Activated CD8-positive, alpha-beta memory T cell treated with anti-CD3 and anti-CD28 coated beads for 48 hours (primary cell): ENCODE measurements at regions not wholly inside any gene's neighbourhood (a gene's known extent, or its start where the extent isn't known, plus 50 kb on each side); places are given as distances from the start of the nearest gene placed in this dataset.
"Not testable (repeated sequence)": the region's sequence is repeated elsewhere in the genome, so short reads cannot be mapped to it uniquely, and the experiment has no call there.

ENCODE experiments used
- DNase-seq, 3 experiments: peaks; one replicate each; pipeline ENCODE4 v3.0.0-alpha.2; 2020; ENCODE audit warnings: low read depth in 2 of 3, low spot score in 2 of 3

GRCh38 chr21:27953340-27954045, 986.6 kb upstream of the ADAMTS5 start:
- no peak for DNase-seq

DNA sequence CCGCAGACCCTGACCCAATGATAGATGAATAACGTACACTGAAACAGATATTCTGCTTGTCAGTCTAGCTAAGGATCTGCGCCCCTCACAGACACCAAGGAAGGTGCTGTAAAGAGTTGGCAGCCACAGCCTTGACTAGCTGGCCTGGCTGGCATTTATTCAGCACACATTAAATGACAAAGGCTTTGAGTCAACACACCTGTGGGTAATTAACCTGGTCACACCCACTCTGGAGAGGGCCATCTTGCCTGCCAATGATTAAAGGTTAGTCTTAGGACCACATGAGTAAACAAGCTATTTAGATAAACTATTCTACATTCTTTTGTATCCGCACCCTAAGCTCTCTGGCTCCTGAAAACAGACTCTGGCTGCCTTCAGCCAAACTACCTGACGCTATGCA, 982.2 kb upstream of the ADAMTS5 start:
- not testable (repeated sequence) for DNase-seq

GRCh38 chr21:27930108-27930767, 963.4 kb upstream of the ADAMTS5 start:
- DNase-seq = not testable (repeated sequence)

DNA sequence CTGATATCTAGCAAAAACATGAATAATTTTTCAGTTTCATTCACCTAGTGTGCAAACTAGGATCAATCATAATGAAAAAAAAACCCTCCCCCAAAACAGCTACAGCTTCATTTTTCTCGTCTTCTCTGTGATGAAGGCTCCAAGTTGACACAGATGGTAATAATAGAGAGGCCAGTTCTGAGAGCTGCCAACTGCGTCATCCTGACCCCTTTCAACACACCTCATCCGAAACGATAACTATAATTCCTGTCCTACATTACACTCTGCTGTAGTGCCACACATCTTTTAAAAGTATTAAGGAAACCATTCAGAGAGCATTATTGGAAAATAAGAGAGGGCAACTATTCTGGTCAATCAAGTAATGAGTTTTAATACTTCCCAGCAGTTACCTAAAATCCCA, 962.3 kb upstream of the ADAMTS5 start:
- DNase-seq = not testable (repeated sequence)

- DNase-seq = not testable (repeated sequence)
These were observed 961.7 kb upstream of the ADAMTS5 start for GRCh38 chr21:27928534-27929115.

DNA sequence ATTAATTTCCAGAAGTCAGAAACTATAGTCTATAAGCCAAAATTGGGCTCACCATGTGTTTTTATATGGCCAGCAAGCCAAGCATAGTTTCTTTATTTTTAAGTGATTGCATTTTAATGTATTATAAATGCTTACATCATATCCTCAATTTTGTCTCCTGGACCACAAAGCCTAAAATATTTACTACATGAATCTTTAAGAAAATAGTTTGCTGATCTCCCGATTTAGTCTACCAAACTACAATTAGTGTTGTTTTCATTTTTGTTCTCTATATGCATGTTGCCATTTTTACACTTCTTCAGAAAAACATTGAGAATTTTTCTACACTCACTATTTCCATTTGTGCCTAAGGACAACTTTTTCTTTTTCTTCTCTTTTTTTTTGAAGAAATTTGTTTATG, 954.5 kb upstream of the ADAMTS5 start:
- DNase-seq = not testable (repeated sequence)

DNA sequence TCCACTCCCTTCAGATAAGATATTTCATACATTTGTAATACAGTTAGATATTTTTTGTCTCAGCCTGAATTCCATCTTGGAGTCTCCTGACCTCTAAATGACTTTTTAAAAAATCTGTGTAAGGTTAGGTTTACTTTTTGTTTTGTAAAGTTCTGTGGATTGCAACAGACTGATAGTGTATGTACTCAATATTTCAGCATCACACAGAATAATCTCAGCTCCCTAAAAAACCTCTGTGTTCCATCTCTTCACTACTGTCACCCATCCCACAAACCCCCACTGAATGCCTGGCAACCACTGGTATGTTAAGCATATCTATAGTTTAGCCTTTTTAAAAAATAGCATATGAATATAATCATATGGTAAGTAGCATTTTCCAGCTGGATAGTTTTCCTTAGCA, 951.1 kb upstream of the ADAMTS5 start:
- not testable (repeated sequence) for DNase-seq

GRCh38 chr21:27916326-27916725, 949.4 kb upstream of the ADAMTS5 start:
- not testable (repeated sequence) for DNase-seq

- not testable (repeated sequence) for DNase-seq
These were observed 945.2 kb upstream of the ADAMTS5 start for GRCh38 chr21:27912133-27912532.

DNA sequence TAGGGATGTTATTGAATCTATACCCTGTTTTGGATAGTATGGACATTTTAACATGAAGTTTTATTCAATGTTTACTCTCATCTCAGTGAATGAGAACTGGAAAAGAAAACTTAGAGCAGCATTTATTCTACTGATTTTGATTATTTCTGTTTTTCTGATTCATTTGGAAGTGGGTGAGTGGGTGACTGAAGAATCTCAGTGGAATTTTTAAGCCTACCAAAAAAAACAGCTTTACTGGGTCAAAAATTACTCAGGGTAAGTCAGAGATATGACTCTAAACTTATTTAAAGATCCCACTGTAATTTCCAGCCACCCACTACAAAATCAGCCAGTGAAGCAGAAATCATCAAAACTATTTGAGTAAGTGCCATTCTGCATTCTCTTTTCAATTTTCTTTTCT, 942.6 kb upstream of the ADAMTS5 start:
- not testable (repeated sequence) for DNase-seq

GRCh38 chr21:27908816-27909215, 941.9 kb upstream of the ADAMTS5 start:
- DNase-seq = not testable (repeated sequence)

DNA sequence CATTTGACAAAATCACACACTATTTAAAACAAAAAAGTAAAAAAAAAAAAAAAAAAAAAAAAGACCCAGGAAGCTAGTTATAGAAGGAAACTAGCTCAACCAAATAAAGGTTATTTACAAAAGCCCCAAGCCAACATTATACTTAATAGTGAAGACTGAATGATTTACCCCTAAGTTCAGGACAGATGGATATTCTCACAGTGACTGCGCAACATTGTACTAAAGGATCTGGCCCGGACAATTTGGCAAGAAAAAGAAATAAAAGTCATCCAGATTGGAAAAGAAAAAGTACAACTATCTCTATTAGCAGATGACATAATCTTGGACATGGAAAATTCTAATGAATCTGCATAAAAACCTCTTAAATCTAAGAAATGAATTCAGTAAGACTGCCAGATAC, 936.0 kb upstream of the ADAMTS5 start:
- DNase-seq = not testable (repeated sequence)

DNA sequence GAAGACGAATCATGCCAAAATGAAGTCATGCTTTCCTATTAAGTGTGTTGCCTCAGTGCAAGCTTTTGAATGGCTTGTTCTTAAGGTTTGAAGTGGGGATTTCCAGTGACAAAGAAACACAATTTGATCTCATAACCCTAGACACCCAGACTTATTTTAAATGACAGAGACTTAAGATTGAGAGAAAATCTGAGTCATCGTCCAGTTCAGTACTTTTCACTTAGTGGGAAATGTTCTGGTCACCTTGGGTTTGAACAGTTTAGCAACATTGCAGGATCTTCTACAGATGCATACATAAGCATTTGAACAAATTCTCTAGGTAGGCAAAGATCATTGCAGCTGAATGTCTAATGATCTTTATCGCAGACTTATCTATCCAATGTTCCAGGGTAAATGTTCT, 926.7 kb upstream of the ADAMTS5 start:
- DNase-seq = not testable (repeated sequence)

GRCh38 chr21:27891495-27891894, 924.6 kb upstream of the ADAMTS5 start:
- DNase-seq = not testable (repeated sequence)

DNA sequence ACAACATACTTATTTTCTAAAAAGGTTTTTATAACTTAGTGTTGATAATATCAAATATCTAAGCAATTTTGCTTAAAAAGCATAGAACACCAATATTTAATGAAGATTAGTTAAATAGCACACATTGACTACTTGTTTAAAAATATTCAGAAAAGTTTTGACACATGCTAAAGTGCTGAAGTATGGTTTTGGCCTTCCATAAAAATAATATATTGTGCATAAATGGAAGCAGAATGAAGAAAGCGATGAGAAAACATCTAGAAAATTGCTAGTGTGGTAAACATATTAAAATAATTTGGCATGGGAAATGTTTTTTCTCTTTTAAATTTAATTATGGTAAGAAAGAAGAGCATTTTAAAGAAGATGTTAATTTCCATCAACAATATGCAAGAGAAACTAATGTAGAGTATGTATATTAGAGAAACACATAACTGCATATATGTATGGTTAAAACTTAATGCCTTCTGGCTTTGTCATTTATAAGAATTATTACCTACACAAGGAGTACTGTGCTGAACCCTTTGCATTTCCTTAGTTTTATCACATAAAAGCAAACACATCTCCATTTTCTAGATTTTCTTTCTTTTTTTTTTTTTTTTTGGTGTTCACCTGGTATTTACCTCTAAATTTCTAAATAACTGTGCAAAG, 921.0 kb upstream of the ADAMTS5 start:
- DNase-seq = not testable (repeated sequence)

DNA sequence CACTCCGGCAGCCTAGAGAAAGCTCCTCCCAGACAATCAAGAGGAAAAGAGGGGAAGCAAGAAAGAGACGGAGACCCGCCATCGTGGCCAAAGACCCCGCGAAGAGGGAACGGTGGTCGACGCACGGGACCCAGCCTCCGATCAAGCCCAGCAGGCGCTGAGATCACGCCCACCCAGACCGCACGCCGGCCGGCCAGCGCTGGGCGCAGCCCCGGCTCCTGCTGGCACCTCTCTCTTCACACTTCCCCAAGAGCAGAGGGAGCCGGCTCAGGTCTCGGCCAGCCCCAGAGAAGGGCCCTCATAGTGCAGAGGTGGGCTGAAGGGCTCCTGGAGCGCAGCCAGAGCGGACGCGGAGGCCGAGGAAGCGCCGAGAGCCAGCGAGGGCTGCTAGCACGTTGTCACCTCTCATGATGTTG, 918.4 kb upstream of the ADAMTS5 start:
- no peak for DNase-seq

GRCh38 chr21:27881331-27881730, 914.4 kb upstream of the ADAMTS5 start:
- not testable (repeated sequence) for DNase-seq

GRCh38 chr21:27872411-27872810, 905.5 kb upstream of the ADAMTS5 start:
- DNase-seq = not testable (repeated sequence)

DNA sequence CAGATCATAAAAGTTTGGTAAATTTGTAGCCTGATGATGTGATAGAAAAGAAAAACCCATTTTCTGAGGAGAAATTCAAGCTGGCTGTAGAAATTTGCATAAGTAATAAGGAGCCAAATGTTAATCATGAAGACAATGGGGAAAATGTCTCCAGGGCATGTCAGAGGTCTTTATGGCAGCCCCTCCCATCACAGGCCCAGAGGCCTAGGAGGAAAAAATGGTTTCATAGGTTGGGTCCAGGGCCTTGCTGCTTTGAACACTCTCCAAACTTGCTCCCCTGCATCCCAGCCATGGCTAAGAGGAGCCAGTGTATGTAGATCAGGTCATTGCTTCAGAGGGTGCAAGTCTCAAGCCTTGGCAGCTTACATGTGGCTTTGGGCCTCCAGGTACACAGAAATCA, 903.9 kb upstream of the ADAMTS5 start:
- DNase-seq = not testable (repeated sequence)

GRCh38 chr21:27860314-27860955, 893.5 kb upstream of the ADAMTS5 start:
- not testable (repeated sequence) for DNase-seq
